GM19240 (cell line): ENCODE measurements at regions not wholly inside any gene's neighbourhood (a gene's known extent, or its start where the extent isn't known, plus 50 kb on each side); places are given as distances from the start of the nearest gene placed in this dataset.
"Not testable (repeated sequence)": the region's sequence is repeated elsewhere in the genome, so short reads cannot be mapped to it uniquely, and the experiment has no call there.

ENCODE experiments used
- DNase-seq: peaks from one replicate; pipeline ENCODE4 v3.0.0; 2011; ENCODE audit warnings: low spot score; ENCODE audit not compliant: insufficient read length

DNA sequence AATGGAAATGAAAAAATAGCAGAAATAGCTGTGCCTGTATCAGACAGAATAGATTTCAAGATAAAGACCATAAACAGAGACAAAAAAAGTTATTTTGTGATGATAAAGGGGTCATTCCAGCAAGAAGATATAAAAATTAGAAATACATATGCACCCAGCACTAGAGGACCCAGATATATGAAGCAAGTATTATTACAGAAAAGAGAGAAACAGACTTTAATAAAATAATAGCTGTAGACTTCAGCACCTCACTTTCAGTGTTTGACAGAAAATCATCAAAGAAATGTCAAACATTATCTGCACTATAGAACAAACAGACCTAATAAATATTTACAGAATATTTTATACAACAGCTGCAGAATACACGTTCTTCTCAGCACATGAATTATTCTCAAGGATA, 783.7 kb downstream of the PLOD2 start:
- DNase-seq = no peak

DNA sequence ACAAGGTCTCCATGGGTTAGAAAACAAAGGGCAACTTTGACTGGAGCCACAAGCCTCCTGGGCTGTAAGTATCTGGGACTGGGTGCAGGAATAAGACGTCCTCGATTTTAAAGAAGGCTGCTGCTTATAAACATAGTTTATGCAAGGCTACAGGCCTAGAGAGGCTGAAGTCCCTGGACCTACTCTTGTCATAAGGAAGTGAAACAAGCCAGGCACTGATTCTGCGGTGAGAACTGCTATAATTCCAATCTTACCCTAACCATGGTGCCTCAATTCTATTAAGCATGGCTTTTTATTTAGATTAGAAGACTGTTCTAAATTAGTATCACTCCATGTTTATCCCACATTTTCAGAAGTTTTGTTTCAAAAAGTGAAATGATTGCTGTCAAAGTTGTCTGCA, 777.6 kb downstream of the PLOD2 start:
- no peak for DNase-seq

DNA sequence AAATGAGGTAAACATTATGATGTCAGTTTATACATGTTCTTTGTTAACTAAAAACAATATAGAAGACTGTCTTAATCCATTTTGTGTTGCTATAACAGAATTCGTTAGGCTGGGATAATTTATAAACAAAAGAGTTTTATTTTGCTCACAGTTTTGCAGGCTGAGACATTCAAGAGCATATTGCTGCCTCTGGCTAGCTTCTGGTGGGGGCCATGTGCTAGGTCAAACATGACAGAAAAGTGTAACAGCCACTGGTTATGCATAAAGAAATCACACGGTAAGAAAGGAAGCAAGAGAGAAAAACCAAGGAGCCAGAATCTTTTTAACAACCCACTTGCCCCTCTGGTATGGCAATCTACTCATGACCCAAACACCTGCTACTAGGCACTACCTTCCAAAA, 776.7 kb downstream of the PLOD2 start:
- no peak for DNase-seq

DNA sequence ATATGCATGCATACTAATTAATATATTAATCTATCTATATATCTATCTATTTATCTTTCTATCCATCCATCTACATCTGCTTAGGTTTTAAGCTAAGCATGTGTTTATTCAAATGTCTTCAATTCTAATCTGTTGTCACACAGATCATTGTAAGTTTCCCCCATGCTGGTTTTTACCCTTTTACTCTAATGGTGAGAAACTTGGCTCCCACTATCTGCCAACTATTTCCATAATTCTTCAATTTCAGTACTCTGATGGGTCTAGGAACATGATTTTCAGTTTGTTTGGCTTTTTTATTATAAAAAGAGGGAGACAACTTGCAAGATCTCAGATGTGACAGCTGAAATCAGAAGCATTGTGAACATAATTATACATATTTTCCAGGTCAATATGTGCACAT, 773.8 kb downstream of the PLOD2 start:
- DNase-seq = no peak

DNA sequence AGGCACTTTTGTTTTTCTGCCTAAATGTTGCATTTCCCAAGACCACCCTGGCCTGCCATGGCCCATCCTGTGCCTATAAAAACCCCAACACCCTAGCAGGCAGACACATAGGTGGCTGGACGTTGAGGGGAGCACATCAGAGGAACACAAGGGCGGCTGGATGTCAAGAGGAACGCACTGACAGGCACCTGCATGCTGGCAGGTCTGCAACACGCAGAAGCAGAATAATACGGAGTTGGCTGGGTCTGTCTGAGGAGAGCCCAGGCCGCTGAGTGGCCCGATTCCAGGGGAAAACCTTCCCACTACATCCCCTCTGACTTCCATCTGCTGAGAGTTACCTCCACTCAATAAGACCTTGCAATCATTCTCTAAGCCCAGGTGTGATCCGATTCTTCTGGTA, 765.6 kb downstream of the PLOD2 start:
- DNase-seq = no peak

DNA sequence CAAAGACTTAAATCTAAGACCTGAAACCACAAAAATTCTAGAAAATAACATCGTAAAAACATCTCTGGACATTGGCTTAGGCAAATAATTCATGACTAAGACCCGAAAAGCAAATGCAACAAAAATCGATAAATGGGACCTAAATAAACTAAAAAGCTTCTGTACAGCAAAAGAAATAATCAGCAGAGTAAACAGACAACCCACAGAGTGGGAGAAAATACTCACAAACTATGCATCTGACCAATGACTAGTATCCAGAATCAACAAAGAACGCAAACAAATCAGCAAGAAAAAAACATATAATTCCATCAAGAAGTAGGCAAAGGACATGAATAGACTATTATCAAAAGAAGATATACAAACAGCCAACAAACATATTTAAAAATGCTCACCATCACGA, 749.4 kb downstream of the PLOD2 start:
- no peak for DNase-seq

DNA sequence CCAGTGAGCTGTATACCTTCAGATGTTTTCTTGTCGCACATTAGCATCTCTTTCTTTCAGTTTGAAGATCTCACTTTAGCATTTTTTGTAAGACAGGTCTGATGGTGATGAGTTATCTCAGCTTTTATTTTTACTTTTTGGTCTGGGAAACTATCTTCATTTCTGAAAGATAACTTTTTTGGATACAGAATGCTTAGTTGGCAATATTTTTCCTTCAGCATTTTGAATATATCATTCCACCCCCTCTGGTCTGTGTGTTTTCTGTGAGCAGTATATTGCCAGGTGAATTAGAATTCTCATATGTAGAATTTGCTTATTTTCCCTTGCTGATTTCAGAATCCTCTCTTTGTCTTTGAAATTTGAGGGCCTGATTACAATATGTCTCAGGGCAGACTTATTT, 743.3 kb downstream of the PLOD2 start:
- DNase-seq = no peak

DNA sequence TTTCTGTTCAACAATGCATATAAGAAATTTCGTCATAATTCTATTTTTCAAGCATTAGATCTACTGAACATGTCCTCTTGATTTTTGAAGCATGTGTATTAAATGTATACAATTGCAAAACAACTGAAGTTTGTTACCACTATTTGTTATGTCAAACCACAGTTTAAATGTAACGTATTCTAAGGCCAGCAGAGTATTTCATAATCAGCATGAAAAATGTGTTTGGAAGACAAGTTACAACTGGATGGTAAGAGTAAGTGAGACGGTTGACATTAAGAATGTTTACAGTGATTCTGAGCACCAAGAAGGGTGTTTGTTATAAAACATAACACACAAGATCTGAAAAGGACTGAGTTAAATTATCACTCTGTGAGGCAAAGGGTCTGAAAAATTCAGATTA, 738.4 kb downstream of the PLOD2 start:
- DNase-seq = no peak

DNA sequence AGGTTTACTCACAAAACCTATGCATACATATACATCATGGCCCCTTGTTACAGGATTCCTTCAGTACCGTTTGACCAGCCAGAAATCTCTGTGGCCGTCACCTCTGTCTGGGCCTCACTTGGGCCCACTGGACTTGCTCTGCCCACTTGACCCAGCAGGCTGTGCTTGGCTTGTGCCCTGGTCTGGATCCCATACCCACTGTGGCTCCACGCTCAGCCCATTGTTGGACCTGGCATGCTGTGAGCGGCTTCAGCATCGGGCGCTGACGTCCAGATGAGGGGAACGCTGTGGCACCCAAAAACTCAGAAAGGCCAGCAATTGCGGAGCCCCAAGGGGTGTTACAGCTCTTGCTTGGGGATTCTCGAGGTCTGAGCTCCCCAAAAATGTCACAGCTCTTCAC, 733.6 kb downstream of the PLOD2 start:
- DNase-seq = no peak

DNA sequence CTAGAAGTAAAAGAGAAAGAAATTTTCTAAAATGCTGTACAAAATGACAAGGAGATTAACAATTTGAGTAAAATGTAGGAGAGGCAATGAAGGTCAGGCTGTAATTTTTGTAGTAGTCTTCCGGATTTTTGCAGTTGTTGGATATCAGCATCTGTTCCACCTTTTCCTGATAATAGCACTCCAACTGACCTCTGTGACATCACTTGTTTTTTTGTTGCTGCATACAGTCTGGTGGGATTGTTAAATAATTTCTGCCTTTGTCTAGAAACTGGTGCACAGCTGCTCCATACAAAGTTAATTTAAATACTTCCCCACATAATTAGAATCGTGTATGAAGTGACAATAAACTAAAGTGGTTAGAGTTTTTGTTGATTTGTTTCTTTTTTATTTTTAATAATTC, 731.4 kb downstream of the PLOD2 start:
- no peak for DNase-seq

DNA sequence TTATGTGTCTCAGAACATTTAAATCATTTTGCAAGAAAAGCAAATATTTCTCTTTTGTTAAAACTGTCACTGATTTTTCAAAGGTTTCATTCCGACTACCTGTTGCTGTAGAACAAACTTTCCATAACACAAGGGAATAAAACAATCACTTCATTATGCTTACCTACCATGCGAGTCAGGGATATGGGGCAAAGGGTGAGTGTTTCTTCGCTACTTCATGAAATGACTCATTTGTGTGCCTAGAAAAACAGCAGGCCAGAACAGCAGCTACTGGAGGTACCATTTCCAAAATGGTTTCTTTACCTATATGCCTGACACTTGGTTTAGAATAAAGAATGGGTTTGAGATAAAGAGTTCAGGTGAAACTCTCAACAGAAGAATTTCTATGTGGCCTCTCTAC, 712.5 kb downstream of the PLOD2 start:
- DNase-seq = no peak

DNA sequence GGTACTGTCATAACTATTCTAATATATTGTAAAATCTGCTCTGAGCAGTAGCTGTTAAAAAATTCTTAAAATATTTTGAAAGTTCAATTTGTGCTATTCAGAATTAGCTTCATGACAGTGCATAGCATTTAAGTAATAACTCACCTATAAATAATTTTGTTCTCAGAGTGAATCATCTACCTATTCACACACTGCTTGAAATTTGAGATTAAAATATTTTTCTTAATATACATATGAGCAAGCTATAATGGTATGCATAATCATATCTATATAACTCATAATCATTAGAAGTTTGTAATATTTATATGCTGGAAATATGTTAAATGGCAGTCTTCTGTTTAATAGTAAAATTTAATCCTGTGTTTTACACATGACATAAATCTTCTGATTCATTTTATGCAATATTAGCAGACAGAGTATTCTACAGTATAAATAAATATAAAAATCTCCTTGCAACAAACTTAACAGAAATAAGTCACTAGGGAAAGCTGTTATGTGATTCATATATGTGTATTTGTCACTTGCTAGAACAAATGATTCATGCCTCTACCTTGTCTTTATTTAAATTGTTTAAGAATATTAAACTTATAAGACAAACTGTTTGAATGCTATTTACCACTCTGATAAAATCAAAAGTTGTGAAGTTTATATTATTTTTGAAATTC, 710.8 kb downstream of the PLOD2 start:
- no peak for DNase-seq

DNA sequence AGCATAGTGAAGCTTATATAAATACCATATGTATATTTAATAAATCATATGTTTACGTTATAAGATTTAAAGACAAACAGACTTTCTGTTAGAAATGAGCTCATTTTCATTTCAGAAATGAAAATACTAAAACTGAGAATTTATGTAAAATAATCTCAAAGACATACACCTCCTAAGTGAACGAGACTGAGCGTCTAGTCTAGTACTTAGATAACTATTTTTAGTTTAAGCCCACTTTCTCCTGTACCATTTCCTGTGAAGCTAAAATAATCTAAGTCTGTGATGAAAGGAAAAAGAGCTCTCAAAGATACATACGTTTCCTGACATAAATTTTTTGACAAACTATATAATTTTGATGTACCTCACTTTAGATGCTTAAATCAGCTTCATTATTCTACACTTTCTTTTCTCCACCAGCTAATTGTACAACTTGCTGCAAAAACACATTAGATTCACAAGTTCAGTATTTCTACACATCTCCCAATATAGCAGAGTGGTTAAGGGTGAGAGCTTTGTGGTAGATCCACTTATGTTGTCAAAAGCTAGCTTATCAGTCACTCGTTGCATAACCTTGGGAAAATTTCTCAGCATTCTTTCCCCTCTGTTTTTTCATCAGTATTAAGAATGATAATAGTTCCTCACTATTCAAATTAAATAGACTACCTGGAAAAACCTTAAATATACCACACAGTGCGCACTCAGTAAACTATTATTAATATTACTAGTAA, 703.0 kb downstream of the PLOD2 start:
- DNase-seq = no peak

DNA sequence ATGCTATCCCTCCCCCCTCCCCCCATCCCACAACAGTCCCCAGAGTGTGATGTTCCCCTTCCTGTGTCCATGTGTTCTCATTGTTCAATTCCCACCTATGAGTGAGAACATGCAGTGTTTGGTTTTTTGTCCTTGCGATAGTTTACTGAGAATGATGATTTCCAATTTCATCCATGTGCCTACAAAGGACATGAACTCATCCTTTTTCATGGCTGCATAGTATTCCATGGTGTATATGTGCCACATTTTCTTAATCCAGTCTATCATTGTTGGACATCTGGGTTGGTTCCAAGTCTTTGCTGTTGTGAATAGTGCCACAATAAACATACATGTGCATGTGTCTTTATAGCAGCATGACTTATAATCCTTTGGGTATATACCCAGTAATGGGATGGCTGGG, 701.3 kb downstream of the PLOD2 start:
- not testable (repeated sequence) for DNase-seq

DNA sequence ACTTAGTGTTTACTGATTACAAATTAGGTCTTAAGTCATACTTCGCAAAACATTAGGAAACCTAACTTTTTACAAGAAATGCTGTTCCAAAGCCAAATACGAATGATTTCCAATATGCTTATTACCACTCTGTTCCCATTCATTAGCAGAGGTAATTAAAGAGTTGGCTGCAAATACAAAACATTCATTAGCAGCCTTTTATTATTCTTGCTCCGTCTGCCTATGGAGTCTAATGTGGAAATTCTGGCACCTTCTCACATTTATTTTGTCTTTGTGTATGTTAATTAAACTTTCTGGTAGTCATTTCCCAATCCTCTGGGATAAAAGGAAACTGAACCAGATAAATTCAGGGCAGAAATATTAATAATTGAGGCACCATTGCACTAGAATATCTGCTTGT, 689.0 kb downstream of the PLOD2 start:
- no peak for DNase-seq

DNA sequence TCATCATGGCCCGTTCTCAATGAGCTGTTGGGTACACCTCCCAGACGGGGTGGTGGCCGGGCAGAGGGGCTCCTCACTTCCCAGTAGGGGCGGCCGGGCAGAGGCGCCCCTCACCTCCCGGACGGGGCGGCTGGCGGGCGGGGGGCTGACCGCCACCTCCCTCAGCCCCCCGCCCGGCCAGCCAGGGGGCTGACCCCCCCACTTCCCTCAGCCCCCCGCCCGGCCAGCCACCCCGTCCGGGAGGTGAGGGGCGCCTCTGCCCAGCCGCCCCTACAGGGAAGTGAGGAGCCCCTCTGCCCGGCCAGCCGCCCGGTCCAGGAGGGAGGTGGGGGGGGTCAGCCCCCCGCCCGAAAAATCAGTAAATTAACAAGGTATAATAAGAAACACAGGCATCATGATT, 678.2 kb downstream of the PLOD2 start:
- not testable (repeated sequence) for DNase-seq

DNA sequence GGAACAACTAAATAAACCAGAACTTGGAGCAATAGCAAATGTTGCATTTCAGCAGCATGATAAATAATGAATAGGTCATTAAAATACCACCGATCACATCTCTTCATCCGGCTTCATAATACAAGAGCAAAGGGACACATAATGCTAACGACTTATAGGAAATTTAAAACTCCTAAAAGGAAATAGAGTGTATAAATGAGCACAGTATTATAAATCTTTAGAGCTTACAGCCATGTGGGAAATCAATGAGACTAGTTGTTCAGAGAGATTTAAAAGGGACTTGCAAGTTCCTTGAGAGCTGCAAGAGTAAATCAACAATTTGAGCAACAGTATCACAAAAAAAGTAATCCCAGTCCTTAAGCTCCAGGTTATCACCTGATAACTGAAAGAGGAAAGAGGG, 677.0 kb downstream of the PLOD2 start:
- no peak for DNase-seq

DNA sequence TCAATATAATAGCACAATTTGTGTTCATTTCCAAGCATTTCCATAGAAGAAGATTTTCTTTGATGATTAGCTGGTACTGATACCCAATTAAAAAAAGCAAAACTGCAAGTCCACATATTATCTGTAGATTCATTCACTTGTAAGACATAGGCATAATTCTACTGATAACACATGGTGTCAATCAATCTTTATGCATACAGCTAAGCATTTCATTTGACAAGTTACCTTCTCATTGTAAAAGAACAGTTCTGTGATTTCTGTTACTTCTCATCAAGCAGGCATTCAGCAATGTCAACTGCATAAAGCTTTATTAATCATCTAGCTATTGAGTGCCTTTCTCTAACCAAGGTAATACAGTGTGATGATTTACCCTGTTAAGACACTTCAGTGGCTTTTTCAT, 672.0 kb downstream of the PLOD2 start:
- DNase-seq = no peak

DNA sequence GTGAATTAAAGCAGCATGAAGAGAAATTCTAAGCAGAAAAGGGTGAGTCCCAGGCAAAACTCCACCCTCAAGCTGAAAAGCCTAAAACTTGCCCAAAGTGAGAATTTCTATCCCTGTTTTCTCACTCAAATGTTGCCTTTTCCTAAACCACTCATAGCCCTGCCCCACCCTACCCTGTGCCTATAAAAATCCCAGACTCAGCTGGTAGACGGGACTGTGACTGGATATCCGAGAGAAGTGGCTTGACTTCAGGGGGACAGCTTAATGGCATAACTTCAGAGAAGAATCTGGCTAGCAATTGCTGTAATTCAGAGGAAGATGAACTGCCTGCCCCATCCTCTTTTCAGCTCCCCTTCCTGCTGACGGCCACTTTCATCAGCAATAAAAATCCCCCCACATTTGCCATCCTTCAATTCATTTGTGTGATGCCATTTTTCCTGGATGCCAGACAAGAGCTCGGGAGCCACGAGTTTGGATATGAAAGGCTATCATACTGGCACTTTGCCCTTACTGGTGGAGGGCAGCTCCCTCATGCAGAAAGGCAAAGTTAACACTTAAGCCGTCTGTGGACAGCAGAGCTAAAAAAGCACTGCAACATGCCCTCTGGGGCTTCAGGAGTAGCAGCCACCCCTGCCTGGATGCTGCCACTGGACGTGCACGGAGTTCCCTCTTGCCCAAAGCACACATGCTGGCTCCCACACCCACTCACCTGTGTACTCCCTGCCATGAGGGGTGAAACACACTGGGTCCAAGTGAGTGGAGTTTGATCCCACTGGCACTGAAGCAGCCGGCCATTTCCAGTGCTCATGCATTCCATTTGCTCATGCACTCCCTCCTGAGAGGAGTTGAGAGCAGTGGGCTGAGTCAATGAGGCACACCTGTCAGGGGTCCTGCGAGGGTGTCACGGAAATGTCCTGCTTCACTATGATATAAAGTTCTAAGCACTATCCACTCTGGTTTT, 670.6 kb downstream of the PLOD2 start:
- no peak for DNase-seq

DNA sequence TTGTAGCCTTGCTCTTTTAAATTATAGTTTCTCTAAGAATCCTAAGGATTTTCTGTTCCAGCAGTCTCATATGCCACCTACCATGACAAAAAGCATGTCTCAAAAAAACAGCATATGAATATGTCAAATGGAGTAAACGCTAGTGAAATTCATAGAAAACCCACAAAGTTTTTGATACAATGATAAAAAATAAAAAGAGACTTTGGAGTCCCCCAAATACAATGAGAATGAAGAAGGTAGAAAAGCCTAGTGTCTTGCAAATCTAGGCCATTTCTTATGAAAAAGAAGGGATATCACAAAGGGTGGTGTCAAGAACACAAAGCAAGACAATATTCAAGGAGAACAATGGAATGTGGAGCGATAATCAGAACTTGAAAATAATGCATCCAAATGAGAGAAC, 668.5 kb downstream of the PLOD2 start:
- no peak for DNase-seq

DNA sequence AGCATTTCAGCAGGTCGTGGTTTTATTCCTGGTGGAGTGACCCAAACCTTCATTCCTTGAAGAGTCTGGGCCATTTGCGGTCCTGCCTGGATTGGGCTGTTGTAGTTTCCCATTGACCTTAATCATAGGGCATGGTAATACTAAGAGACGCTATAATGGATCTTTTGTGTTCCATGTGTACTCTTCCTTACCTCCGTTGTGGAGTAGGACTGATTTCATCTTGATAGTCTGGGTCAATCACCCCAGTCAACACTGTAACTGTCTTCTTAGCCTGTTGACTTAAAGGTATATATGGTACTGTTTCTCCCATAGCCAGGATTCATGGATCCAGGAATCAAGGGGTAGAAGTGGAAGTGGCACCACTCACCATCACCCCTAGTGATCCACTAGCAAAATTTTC, 643.6 kb downstream of the PLOD2 start:
- not testable (repeated sequence) for DNase-seq

DNA sequence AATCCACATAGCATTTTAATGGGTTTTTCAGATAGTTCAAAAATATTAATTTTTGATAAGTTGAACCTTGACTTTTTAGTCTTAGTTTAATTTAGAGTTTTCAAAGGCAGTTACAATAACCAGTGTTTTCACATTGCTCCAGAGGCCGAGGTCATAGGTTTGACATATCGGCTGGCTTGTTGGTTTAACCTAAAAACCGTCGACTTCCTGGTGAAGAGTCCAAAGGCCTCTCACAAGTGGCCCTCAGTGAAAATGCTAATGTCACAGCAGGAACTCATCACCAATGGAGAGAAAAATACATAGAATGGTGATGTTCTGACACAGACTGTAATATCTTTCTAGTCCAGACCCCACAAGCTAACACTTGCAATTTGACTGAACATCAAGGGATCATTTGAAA, 642.3 kb downstream of the PLOD2 start:
- DNase-seq = no peak
